HG02852 (cell line): ENCODE measurements at regions not wholly inside any gene's neighbourhood (a gene's known extent, or its start where the extent isn't known, plus 50 kb on each side); places are given as distances from the start of the nearest gene placed in this dataset.

Source experiments
- ATAC-seq: cut with Tn5 transposase; IDR thresholded peaks from one replicate; pipeline ENCODE4 v1.9.1; 2021; ENCODE audit warnings: mild to moderate bottlenecking, moderate library complexity; ENCODE audit not compliant: unreplicated experiment

- no peak for ATAC-seq
Observed at GRCh38 chr6:144335311-144335861, 50.3 kb downstream of the UTRN start.

DNA sequence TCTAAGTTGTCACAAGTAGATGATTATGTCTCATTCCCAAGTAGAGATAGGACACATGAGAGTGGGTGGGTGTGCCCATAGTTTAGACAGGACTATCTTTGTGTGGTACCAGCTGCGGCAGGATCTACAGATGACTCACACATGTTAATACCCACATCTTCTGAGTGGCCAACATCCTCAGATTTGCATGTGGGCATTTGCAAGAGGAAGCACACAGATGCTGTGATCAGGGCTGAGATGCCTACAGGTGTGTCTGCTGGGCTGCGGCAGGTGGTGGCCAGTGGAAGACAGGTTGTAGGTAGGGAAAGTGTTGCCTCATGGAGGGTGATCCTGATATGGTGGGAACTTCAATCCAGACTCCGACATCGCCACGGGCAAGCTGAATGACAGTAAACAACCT is 50.8 kb downstream of the UTRN start:
- peak; percentile 50 for ATAC-seq

DNA sequence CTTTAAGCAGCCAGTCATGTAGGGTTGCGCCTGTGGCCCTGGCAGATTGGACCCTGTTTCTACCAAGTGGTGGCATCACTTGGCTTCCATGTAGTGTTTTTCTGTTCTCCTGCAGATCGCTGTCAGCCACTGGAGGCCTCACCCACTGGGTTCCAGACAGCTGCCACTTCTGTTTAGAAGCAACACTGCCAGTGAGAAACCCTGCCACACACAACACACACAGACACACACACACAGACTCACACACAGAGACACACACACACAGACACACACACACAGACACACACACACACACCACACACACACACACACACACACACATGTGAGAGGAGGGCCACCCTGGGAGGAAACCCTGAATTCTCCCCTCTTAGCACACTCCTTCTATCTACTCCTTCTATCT is 51.8 kb downstream of the UTRN start:
- ATAC-seq = no peak

DNA sequence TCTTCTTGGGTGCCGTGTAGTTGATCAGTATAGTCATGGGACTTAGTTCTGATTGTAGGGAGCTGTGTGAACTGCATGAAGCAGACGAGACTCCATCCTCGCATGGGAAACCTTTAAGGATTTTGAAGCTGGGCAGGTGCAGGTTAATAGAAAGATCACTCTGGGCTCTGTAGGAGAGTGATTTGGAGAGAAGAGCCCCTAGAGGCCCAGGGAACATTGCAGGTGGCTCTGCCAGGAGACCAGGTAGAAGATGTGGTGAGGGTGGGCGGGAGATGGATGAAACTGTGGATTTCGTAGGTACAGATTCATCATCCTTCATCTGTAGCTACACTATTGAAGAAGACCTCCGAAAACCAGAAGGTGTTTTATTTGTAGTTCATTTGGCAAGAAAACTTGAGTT is 53.3 kb downstream of the UTRN start:
- no peak for ATAC-seq

GRCh38 chr6:144338951-144339700 is 54.0 kb downstream of the UTRN start:
- ATAC-seq = no peak

- no peak for ATAC-seq
Observed at GRCh38 chr6:144339859-144340452, 54.8 kb downstream of the UTRN start.

DNA sequence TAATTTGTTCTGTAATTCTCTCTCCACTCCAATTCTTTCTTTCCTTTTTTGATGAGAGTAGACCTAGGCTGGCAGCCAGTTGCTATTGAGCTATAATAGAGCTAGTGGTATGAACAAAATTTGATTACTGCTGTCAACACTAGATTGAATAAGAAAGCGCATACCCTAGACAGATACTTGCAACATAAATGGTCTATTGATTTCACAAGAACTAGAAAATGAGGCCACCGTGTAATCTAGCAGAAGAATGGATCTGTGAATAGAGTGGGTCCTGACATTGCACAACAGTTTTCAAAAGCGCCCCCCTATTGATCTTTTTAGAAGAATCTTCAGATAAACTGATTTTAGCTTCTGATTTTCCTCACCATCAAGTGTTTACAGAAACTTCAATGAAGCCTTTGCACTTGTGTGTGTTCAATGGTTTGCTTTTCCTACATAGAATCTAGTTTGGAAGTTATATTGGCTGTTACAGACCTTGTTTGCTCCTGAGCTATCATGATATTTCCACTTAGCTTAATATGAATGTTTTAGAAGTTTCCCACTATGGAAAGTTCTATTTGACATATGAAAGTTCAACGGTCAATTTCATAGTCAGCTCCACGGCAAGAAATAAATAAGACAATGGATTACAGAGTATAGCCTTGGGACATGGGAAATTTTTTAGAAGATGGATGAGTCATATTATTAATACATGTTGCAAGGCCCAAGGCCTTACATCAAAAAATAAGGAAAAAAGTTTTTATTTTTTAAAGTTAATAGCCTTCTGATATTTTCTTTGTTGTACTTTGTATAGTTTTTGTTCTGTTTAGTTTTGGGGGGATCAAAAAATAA is 55.6 kb downstream of the UTRN start:
- ATAC-seq = no peak

GRCh38 chr6:144341831-144342527 is 56.8 kb downstream of the UTRN start:
- peak; percentile 44 for ATAC-seq

GRCh38 chr6:144343701-144344428 is 58.7 kb downstream of the UTRN start:
- peak; percentile 34 for ATAC-seq

DNA sequence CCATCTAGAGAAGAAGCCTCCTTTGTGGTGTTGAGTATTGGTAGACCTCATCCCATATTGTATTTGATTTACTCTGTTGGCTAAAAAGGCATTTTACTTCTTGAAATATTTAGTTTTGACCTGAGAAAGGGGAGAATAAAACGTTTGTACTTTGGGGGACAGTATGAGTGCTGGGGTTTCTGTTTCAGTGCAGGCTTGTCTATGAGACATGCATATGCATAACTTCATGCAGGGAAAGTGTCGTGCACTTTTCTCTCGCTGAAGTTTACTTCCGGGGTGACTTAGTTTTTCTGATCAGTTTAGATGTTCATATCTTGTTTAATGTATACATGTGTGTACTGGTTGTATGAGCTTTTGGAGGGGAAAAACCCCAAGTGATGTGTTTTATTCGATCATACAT is 59.5 kb downstream of the UTRN start:
- ATAC-seq = peak; percentile 50

GRCh38 chr6:144345451-144345850 is 60.3 kb downstream of the UTRN start:
- no peak for ATAC-seq

GRCh38 chr6:144346719-144347447 is 61.7 kb downstream of the UTRN start:
- ATAC-seq = no peak

GRCh38 chr6:144347448-144347759 is 62.3 kb downstream of the UTRN start:
- ATAC-seq = no peak

DNA sequence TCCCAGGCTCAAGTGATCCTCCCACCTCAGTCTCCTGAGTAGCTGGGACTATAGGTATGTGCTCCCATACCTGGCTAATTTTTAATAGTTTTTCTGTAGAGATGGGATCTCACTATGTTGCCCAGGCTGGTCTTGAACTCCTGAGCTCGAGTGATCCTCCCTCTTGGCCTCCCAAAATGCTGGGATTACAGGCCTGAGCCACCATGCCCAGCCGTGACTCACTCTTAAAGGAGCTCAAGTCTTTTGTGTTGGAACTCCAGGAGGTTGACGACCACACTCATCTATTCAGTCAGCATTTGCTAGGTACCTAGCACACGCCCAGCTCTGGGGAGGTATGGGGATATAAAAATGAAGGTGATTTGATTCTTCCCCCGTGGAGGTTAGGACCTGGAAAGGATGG is 62.8 kb downstream of the UTRN start:
- ATAC-seq = no peak

- peak; percentile 39 for ATAC-seq
Observed at GRCh38 chr6:144349690-144350527, 64.8 kb downstream of the UTRN start.

DNA sequence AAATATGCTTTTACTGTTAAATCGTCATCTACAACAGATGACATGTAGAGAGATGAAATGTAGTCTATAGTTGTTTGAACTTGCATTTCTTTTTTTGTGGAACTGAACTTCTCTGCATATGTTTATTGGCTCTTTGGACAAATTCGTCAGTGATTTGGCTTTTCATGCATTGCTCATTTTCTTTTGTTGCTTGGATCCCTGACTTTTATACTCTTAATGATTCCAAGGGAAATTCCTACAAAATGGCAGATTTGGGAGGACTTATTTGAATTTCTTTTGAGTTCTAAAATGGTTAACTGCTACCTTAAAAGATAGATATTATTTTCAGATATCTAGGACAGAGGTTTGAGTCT is 65.4 kb downstream of the UTRN start:
- ATAC-seq = no peak

DNA sequence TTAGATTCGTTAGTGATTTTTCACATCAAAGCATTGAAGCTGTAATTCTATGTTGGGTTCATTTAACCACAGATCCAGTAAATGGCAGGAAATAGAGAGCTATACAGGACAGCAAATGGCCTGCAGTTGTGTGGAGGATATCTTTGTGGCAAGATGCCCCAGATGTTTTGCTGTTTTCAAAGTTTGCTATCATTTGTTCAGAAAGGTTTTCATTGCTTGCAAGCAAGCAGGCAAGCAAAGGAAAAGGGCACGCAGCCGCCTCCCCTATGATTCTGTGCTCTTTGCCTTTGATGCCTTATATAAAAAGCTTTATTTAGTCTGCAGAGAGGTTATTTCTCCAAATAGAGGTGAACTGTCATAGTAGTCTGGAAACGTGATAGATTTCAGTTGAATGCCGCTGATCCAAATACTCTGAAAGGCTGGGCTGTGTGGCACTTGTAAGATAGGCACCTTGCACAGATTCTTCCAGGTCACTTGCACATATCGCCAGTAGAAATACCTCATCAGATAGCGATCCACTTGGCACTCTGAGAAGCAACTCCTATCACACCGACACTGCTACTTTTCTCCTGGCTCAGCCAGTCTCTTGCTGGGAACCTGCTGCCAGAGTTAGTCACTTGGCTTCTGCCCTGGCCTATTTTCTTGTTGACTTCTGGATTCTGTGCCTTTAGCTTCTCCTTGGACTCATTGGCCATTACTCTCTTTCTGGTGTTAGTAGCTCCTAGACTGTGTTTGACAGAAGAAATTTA is 66.4 kb downstream of the UTRN start:
- ATAC-seq = no peak

DNA sequence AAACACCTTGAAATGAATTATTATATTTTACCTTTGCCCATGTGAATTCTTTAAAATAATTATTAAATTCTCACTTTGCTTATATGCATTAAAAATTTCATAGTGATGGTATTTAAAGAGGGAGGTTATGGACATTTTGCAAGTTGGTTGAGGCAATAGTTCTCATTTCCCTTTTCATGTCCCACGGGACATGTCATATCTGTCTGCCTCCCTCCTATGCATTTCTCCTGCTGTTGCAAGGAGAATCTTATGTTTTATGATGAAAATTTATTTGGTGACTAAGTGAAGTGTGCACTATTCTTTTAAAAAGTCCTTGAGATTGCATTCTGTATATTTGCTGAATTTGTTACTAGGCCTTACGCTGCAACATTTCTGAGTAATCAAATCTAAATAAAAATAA is 67.2 kb downstream of the UTRN start:
- ATAC-seq = no peak
